Lower leg skin (tissue), 4 donors: ENCODE measurements at regions not wholly inside any gene's neighbourhood (a gene's known extent, or its start where the extent isn't known, plus 50 kb on each side); places are given as distances from the start of the nearest gene placed in this dataset.

Experiments used
- DNase-seq, 2 donors: peaks; one replicate each; pipeline ENCODE4 v3.0.0-alpha.2; 2019; ENCODE audit warnings: low spot score in 2 of 2
- H3K4me3 ChIP-seq: fragments of 200-600 bp; sonication (generic); 2 replicates; pipeline ENCODE4 v1.5.1; 2017; ENCODE audit warnings: mild to moderate bottlenecking, low read depth; ENCODE audit not compliant: poor library complexity, severe bottlenecking
- CTCF ChIP-seq, 3 donors: fragments of 450-650 bp; IDR thresholded peaks; one replicate each; pipeline ENCODE4 v1.5.1; 2016; ENCODE audit warnings: antibody characterized with exemption in 3 of 3, mild to moderate bottlenecking in 3 of 3, moderate library complexity in 2 of 3
- POLR2A ChIP-seq, 2 donors: fragments of 450-650 bp; IDR thresholded peaks; one replicate each; pipeline ENCODE4 v1.6.1; 2016 to 2017; ENCODE audit warnings: antibody characterized with exemption in 2 of 2, mild to moderate bottlenecking in 1 of 2, moderate library complexity in 1 of 2
- whole genome bisulfite sequencing, 2 donors: methylation state at CpG; one replicate each; pipeline ENCODE4 v1.1.5; 2018; 5-methylcytosine and 5-hydroxymethylcytosine counted together
- intact Hi-C: fragments of 100-400 bp; cut with DNase I; formaldehyde crosslinking; loops from one replicate; pipeline ENCODE4 v1.15.0; 2023; ENCODE audit warnings: low total_unique reads

GRCh38 chr5:72006361-72006760 lies 100.9 kb upstream of the MAP1B start:
- no peak overlapping the region for H3K4me3 ChIP-seq
- intact Hi-C loops: no loop called here
- 44 to 48% methylated on average over 1 of the region's 1 CpG for WGBS, 2 donors
- TF ChIP-seq CTCF (IDR thresholded peaks at IDR 0.05) (no peak), POLR2A (IDR thresholded peaks at IDR 0.05) (no peak)
- DNase-seq: no peak

GRCh38 chr5:72007336-72008111 lies 99.8 kb upstream of the MAP1B start:
- WGBS, 2 donors: 70 to 75% methylated on average over 7 of the region's 7 CpGs
- TF ChIP-seq POLR2A (IDR thresholded peaks at IDR 0.05): no peak
- TF ChIP-seq CTCF (IDR thresholded peaks at IDR 0.05): no peak
- intact Hi-C loops: no loop called here
- no peak for DNase-seq
- H3K4me3 ChIP-seq: no peak overlapping the region

- no peak overlapping the region for H3K4me3 ChIP-seq
- 77 to 81% methylated on average over 7 of the region's 7 CpGs for WGBS, 2 donors
- DNase-seq: no peak
- no peak for TF ChIP-seq POLR2A (IDR thresholded peaks at IDR 0.05)
- TF ChIP-seq CTCF (IDR thresholded peaks at IDR 0.05): no peak
- intact Hi-C loops: no loop called here
These were observed 98.0 kb upstream of the MAP1B start for GRCh38 chr5:72009280-72009679.

- DNase-seq: no peak
- WGBS, 2 donors: 65 to 77% methylated on average over 4 of the region's 4 CpGs
- TF ChIP-seq POLR2A (IDR thresholded peaks at IDR 0.05): no peak
- no peak for TF ChIP-seq CTCF (IDR thresholded peaks at IDR 0.05)
- H3K4me3 ChIP-seq: no peak overlapping the region
- intact Hi-C loops: no loop called here
These were observed 96.8 kb upstream of the MAP1B start for GRCh38 chr5:72010430-72010829.

- TF ChIP-seq POLR2A (IDR thresholded peaks at IDR 0.05): no peak
- 59 to 68% methylated on average over 4 of the region's 4 CpGs for WGBS, 2 donors
- no peak overlapping the region for H3K4me3 ChIP-seq
- intact Hi-C loops: no loop called here
- DNase-seq: no peak
These were observed 94.4 kb upstream of the MAP1B start for GRCh38 chr5:72012906-72013305.

GRCh38 chr5:72013766-72014624 lies 93.3 kb upstream of the MAP1B start:
- intact Hi-C loops: no loop called here
- WGBS, 2 donors: 50 to 53% methylated on average over 10 of the region's 10 CpGs
- no peak overlapping the region for H3K4me3 ChIP-seq
- no peak for DNase-seq
- TF ChIP-seq POLR2A (IDR thresholded peaks at IDR 0.05) (no peak), CTCF (IDR thresholded peaks at IDR 0.05) (no peak)
